K562 (cell line): ENCODE measurements at regions not wholly inside any gene's neighbourhood (a gene's known extent, or its start where the extent isn't known, plus 50 kb on each side); places are given as distances from the start of the nearest gene placed in this dataset.

ENCODE experiments used
- C11orf30 ChIP-seq: fragments of 450-650 bp; IDR thresholded peaks from 2 replicates; pipeline ENCODE4 v1.6.1; 2016; ENCODE audit warnings: low read depth, mild to moderate bottlenecking
- FIP1L1 ChIP-seq: fragments of 200-400 bp; formaldehyde crosslinking; IDR thresholded peaks from 2 replicates; pipeline ENCODE4 v1.6.1; 2018; ENCODE audit warnings: mild to moderate bottlenecking, low read depth, low read length; ENCODE audit not compliant: poor library complexity, severe bottlenecking
- ZNF212 ChIP-seq: fragments of 450-650 bp; formaldehyde crosslinking; IDR thresholded peaks from 2 replicates; pipeline ENCODE4 v1.4.0; 2020; ENCODE audit warnings: mild to moderate bottlenecking
- TF ChIP-seq, protein P1 (sequence below), 2 experiments: fragments of 450-650 bp; IDR thresholded peaks; 2 replicates each; pipeline ENCODE4 v1.6.1; 2016; ENCODE audit warnings: mild to moderate bottlenecking in 2 of 2, borderline replicate concordance in 1 of 2, low read depth in 1 of 2, moderate library complexity in 1 of 2
- TF ChIP-seq, protein P2 (sequence below): fragments of 450-650 bp; formaldehyde crosslinking; IDR thresholded peaks from 2 replicates; pipeline ENCODE4 v1.4.0; 2022; ENCODE audit warnings: missing genetic modification characterization

- TF ChIP-seq, protein P1, sequence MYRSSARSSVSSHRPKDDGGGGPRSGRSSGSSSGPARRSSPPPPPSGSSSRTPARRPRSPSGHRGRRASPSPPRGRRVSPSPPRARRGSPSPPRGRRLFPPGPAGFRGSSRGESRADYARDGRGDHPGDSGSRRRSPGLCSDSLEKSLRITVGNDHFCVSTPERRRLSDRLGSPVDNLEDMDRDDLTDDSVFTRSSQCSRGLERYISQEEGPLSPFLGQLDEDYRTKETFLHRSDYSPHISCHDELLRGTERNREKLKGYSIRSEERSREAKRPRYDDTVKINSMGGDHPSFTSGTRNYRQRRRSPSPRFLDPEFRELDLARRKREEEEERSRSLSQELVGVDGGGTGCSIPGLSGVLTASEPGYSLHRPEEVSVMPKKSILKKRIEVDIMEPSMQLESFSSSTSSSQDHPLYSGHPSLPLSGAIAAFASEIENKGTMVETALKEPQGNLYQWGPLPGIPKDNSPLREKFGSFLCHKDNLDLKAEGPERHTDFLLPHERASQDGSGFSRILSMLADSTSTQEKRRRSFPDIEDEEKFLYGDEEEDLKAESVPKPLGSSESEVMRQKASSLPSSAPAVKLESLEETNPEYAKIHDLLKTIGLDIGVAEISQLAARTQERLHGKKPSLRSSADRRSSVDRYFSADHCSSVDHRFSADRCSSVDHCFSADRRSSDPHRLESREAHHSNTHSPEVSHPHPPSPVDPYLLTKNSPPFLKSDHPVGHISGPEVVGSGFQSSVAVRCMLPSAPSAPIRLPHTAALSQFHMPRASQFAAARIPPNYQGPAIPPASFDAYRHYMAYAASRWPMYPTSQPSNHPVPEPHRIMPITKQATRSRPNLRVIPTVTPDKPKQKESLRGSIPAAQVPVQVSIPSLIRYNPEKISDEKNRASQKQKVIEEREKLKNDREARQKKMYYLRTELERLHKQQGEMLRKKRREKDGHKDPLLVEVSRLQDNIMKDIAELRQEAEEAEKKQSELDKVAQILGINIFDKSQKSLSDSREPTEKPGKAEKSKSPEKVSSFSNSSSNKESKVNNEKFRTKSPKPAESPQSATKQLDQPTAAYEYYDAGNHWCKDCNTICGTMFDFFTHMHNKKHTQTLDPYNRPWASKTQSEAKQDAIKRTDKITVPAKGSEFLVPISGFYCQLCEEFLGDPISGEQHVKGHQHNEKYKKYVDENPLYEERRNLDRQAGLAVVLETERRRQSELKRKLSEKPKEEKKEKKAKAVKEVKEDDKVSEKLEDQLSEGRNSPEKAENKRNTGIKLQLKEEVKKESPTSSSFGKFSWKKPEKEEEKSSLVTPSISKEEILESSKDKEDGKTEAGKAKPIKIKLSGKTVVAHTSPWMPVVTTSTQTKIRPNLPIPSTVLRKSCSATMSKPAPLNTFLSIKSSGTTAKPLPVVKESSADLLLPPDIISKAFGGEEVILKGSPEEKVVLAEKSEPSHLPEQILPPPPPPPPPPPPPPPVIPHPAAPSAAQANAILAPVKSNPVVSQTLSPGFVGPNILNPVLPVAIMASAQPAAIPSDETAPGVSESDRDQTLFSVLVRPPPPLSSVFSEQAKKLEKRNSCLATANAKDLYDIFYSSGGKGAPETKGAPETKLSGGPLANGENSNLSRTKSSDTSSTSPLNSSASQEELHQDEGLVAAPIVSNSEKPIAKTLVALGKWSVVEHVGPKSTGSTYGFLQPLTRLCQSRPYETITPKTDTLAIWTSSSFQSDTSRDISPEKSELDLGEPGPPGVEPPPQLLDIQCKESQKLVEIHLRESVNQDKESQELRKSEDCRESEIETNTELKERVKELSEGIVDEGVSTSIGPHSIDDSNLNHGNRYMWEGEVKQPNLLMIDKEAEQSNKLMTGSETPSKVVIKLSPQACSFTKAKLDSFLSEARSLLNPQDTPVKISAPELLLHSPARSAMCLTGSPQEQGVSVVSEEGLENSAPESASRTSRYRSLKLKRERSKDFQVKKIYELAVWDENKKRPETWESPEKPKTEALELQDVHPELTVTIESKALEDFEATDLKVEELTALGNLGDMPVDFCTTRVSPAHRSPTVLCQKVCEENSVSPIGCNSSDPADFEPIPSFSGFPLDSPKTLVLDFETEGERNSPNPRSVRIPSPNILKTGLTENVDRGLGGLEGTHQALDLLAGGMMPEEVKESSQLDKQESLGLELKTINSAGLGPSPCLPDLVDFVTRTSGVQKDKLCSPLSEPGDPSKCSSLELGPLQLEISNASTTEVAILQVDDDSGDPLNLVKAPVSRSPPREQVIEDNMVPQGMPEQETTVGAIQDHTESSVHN (IDR thresholded peaks at IDR 0.05; ENCODE audit: borderline replicate concordance in 1 of 2, low read depth in 1 of 2) = no peak
- TF ChIP-seq, protein P2, sequence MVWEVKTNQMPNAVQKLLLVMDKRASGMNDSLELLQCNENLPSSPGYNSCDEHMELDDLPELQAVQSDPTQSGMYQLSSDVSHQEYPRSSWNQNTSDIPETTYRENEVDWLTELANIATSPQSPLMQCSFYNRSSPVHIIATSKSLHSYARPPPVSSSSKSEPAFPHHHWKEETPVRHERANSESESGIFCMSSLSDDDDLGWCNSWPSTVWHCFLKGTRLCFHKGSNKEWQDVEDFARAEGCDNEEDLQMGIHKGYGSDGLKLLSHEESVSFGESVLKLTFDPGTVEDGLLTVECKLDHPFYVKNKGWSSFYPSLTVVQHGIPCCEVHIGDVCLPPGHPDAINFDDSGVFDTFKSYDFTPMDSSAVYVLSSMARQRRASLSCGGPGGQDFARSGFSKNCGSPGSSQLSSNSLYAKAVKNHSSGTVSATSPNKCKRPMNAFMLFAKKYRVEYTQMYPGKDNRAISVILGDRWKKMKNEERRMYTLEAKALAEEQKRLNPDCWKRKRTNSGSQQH (CRISPR knock-in tag) = no peak
- TF ChIP-seq C11orf30 (no peak), FIP1L1 (no peak), ZNF212 (CRISPR knock-in tag) (no peak)
Measured at GRCh38 chr2:173754165-173754564, 211.0 kb downstream of the SP3 start (continued).
